ENCODE measurements at regions not wholly inside any gene's neighbourhood (a gene's known extent, or its start where the extent isn't known, plus 50 kb on each side); places are given as distances from the start of the nearest gene placed in this dataset.

- TF ChIP-seq POLR2A (IDR thresholded peaks at IDR 0.05) (no peak), CTCF (IDR thresholded peaks at IDR 0.05) (no peak)
Measured at GRCh38 chr18:68436485-68436884, 278.4 kb downstream of the TMX3 start.

All from upper lobe of left lung (tissue), 4 donors.